ENCODE measurements at regions not wholly inside any gene's neighbourhood (a gene's known extent, or its start where the extent isn't known, plus 50 kb on each side); places are given as distances from the start of the nearest gene placed in this dataset.

GRCh38 chr18:68555879-68556301 lies 159.0 kb downstream of the TMX3 start:
- Mint-ChIP-seq H3K4me3 (no peak overlapping the region), H3K9me3 (peaks cover 0 to 4% (median 0%) of the 10 kb centered on the region in 3 donors), H3K27me3 (no peaks in the 10 kb centered on the region), H3K36me3 (no peaks in the 10 kb centered on the region), H3K4me1 (no peaks in the 10 kb centered on the region), H3K27ac (no peak overlapping the region)

DNA sequence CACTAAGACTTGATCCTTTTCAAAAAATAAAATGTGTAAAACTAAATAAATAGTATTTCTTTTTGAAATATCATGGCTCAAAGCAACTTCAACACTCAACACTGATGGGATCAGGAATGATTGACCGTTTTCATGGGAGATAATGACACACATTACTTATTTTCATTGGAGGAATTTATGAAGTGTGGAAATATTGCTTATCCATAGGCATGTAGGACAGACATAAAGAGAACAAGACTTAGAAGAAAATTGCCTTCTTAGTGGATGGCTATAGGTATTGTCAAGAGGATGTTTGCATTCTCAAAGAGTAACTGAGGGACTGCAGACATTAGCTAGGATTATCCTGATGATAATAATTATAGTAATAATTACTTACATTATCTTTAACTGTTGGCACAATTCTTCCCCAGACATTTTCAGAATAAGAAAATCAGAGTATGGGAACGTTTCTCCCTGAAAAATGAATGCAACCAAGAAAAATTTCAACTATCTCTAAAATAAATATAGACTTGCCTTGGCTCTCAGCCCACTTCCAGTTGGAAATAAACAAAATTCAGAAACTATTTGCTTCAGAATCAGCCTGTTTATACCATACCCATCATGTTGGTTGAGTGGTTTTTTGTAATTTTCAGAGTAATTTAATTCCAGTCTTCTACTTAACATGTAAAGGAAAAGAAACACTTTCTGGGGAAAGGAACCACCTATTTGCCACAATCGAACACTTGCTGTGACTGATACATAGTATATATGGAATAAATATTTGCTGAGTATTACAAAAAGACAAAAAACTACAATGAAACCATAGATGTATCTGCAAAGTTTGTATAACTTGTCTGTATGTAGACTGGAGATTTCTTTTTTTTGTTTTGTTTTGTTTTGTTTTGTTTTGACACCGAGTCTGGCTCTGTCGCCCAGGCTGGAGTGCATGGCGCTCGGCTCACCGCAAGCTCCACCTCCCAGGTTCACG lies 165.7 kb downstream of the TMX3 start:
- Mint-ChIP-seq H3K27me3 (no peaks in the 10 kb centered on the region), H3K27ac (no peak overlapping the region), H3K9me3 (peaks cover 0 to 4% (median 0%) of the 10 kb centered on the region in 3 donors), H3K4me3 (no peak overlapping the region), H3K4me1 (no peaks in the 10 kb centered on the region), H3K36me3 (no peaks in the 10 kb centered on the region)

DNA sequence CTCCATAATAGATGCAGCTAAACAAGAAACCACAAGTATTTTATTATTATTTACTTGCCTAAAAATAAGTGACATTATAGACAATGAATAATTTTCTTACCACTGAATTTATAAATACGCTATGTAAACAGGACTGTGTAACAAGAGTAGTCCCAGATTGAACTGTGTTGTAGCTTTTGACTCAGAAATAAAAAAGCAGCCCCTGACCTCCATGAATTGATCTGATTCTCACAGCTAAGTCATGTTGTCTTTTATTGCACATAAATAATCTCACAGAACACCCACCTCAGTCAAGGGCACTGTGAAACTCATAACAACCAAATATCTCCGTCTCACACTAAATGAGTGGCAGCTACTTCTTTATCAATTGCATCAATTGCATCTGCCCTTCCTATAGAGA lies 171.6 kb downstream of the TMX3 start:
- Mint-ChIP-seq H3K4me1 (no peaks in the 10 kb centered on the region), H3K9me3 (peaks cover 0 to 2% (median 0%) of the 10 kb centered on the region in 3 donors), H3K27ac (no peak overlapping the region), H3K4me3 (no peak overlapping the region), H3K36me3 (no peaks in the 10 kb centered on the region), H3K27me3 (no peaks in the 10 kb centered on the region)

DNA sequence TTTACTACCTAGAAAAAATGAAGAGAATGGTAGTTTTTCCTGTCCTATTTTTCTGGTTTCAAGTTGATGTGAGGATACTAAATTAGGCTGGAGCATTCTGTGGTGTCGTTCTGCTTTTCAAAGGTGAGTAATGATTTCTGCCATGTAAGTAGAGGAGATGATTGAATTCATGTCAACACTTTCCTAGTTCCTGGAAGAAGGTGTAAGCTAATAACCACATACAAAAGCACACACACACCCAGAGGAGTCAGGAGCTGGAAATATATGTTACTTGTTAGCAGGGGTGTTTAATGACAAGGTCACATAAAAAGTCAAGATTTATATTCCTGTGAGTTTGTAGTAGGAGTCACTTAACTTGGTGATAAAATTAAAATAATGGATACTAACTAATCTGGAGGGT lies 172.1 kb downstream of the TMX3 start:
- Mint-ChIP-seq H3K36me3 (no peaks in the 10 kb centered on the region), H3K9me3 (peaks cover 0 to 2% (median 0%) of the 10 kb centered on the region in 3 donors), H3K4me1 (no peaks in the 10 kb centered on the region), H3K27ac (no peak overlapping the region), H3K4me3 (no peak overlapping the region), H3K27me3 (no peaks in the 10 kb centered on the region)

- H3K36me3 Mint-ChIP-seq: no peaks in the 10 kb centered on the region
- no peaks in the 10 kb centered on the region for H3K4me1 Mint-ChIP-seq
- no peaks in the 10 kb centered on the region for H3K27me3 Mint-ChIP-seq
- no peak overlapping the region for H3K4me3 Mint-ChIP-seq
- H3K27ac Mint-ChIP-seq: no peak overlapping the region
- no peaks in the 10 kb centered on the region for H3K9me3 Mint-ChIP-seq
Measured at GRCh38 chr18:68533641-68534040, 181.3 kb downstream of the TMX3 start.

DNA sequence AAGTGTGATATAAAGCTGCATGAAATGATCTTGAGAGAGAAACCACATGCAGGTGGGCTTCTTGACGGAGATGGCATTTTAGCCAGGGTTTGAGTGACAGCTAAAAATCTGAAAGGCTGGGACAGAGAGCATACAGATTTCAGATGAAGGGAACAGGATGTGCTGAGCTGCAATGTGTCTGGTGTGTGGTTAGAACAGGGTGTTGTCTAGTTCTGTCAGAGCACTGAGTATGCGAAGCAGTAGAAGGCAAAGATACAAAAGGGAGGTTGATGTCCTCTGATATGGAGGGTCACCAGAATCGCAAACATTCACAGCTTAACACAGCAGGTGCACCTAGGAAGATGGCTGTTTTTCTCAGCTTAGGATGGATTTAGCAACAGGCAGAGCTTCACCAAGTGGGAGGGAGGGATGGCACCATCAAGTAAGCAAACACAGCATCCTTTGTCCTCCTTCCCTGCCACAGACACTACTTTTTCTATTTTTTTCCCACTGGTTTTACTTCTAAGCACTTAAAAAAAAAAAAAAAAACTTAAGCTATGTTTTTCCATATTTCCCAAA lies 182.5 kb downstream of the TMX3 start:
- Mint-ChIP-seq H3K4me3 (no peak overlapping the region), H3K36me3 (no peaks in the 10 kb centered on the region), H3K27me3 (no peaks in the 10 kb centered on the region), H3K9me3 (no peaks in the 10 kb centered on the region), H3K27ac (no peak overlapping the region), H3K4me1 (no peaks in the 10 kb centered on the region)

GRCh38 chr18:68525091-68525490 lies 189.8 kb downstream of the TMX3 start:
- H3K4me1 Mint-ChIP-seq: no peaks in the 10 kb centered on the region
- H3K36me3 Mint-ChIP-seq: no peaks in the 10 kb centered on the region
- no peak overlapping the region for H3K27ac Mint-ChIP-seq
- no peak overlapping the region for H3K4me3 Mint-ChIP-seq
- peaks cover 0 to 4% (median 2%) of the 10 kb centered on the region in 3 donors for H3K9me3 Mint-ChIP-seq
- H3K27me3 Mint-ChIP-seq: no peaks in the 10 kb centered on the region

DNA sequence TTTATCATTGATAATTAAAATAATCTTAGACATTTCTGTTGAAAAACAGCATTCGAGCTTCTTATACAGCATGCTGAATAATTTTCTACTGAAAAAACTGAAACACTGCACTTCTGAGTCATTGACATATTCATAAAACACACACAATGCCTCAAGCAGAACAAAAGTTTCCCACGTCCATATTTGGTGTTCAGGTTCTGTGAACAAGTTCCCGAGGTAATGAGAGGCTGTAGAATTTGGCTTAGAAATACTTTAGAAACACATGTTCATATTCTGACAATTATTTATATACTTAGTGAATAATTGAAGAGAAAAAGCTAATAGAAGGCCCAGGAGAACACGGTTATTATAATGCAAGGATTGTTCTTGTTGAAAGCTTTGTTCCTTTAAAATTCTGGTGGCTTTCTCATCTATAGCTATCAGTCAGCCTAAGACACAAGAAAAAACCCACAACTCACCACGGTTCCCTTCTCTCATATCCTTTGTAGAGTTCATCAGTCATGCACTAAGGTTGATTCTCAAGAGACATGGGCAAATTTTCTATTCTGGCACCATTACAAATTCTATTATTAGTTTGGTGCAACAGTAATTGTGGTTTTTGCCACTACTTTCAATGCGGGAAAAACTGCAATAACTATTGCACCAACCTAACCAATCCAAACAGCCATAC lies 194.4 kb downstream of the TMX3 start:
- H3K27me3 Mint-ChIP-seq: no peaks in the 10 kb centered on the region
- H3K9me3 Mint-ChIP-seq: peaks cover 2 to 3% (median 2%) of the 10 kb centered on the region in 3 donors
- no peak overlapping the region for H3K27ac Mint-ChIP-seq
- no peak overlapping the region for H3K4me3 Mint-ChIP-seq
- no peaks in the 10 kb centered on the region for H3K36me3 Mint-ChIP-seq
- H3K4me1 Mint-ChIP-seq: no peaks in the 10 kb centered on the region

DNA sequence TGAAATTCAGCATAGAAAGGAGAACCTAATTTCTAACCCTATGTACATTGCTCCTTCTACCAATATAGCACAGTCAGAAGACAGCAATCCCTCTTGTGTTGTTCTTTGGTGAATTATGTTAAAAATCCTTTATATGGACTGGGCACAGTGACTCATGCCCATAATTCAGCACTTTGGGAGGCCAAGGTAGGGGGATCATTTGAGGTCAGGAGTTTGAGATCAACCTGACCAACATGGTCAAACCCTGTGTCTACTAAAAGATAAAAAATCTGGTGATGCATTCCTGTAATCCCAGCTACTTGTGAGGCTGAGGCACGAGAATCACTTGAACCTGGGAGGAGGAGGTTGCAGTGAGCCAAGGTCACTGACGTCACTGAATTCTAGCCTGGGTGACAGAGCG lies 195.6 kb downstream of the TMX3 start:
- Mint-ChIP-seq H3K4me3 (no peak overlapping the region), H3K36me3 (no peaks in the 10 kb centered on the region), H3K9me3 (peaks cover 2 to 3% (median 2%) of the 10 kb centered on the region in 3 donors), H3K27ac (peak overlapping the region in 1 of 3 donors; percentile 17), H3K27me3 (no peaks in the 10 kb centered on the region), H3K4me1 (no peaks in the 10 kb centered on the region)

DNA sequence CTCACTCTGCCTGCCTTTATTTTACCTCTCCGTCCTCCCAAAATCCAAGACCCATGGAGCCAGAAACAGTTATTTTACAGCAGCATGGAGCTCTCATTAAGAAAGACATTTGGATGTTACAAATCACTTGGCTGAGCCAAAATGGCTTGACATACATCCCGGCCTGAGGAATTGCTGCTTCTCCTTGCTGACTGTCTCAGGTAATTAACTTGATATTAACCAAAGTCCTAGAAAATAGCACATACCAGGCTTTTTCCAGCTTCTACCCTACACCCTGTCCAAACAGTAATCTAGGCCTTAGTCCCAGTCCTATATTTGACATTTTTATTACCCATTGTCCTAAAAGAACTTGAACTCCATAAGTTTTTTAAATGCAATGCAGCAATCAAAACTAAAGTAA lies 205.0 kb downstream of the TMX3 start:
- no peak overlapping the region for H3K4me3 Mint-ChIP-seq
- H3K4me1 Mint-ChIP-seq: no peaks in the 10 kb centered on the region
- no peaks in the 10 kb centered on the region for H3K27me3 Mint-ChIP-seq
- no peak overlapping the region for H3K27ac Mint-ChIP-seq
- peaks cover 1 to 4% (median 3%) of the 10 kb centered on the region in 3 donors for H3K9me3 Mint-ChIP-seq
- no peaks in the 10 kb centered on the region for H3K36me3 Mint-ChIP-seq

DNA sequence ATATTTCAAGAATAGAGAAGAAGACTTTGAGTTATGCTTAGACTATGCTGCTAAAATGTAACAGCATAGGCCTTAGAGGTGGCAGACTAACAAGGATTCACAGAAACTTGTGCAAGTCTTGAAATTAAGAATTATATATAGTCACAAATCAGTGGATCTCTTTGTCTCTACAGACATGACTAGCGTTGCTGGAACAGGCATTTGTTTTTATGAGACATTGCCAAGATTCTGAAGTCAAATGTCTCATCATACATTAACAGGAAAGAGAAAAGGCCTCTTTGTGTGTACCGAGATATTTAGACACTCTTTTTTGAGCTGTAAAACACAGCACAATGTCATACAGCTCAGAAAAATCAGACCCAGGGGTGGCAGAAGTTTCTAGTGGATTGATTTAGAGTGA lies 207.1 kb downstream of the TMX3 start:
- Mint-ChIP-seq H3K36me3 (no peaks in the 10 kb centered on the region), H3K4me1 (no peaks in the 10 kb centered on the region), H3K4me3 (no peak overlapping the region), H3K9me3 (peaks cover 1 to 7% (median 1%) of the 10 kb centered on the region in 3 donors), H3K27ac (no peak overlapping the region), H3K27me3 (no peaks in the 10 kb centered on the region)

DNA sequence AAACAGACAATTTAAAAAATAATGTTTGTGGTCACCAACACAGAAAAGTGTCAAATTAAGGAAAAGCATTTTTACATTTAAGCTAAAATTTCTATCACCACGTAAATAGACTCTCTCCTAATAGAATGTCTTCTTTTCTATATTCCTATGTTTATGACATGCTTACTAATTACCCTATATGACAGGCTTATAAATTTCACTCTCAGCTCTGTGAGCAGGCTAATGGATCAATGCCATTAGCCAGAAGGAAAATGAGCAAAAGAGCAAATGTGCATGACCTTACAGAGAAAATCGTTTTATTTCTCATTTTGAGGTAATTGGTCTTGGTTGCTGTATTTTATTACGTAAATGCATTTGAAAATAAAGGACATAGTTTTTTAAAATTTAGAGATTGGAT lies 209.7 kb downstream of the TMX3 start:
- no peak overlapping the region for H3K27ac Mint-ChIP-seq
- no peaks in the 10 kb centered on the region for H3K36me3 Mint-ChIP-seq
- H3K9me3 Mint-ChIP-seq: peaks cover 0 to 3% (median 1%) of the 10 kb centered on the region in 3 donors
- H3K4me1 Mint-ChIP-seq: no peaks in the 10 kb centered on the region
- no peak overlapping the region for H3K4me3 Mint-ChIP-seq
- no peaks in the 10 kb centered on the region for H3K27me3 Mint-ChIP-seq

GRCh38 chr18:68504441-68505177 lies 210.3 kb downstream of the TMX3 start:
- H3K27ac Mint-ChIP-seq: no peak overlapping the region
- no peaks in the 10 kb centered on the region for H3K36me3 Mint-ChIP-seq
- no peaks in the 10 kb centered on the region for H3K4me1 Mint-ChIP-seq

GRCh38 chr18:68500556-68500955 lies 214.4 kb downstream of the TMX3 start:
- Mint-ChIP-seq H3K4me3 (no peak overlapping the region), H3K4me1 (no peaks in the 10 kb centered on the region), H3K9me3 (peaks cover 0 to 3% (median 0%) of the 10 kb centered on the region in 3 donors), H3K27me3 (no peaks in the 10 kb centered on the region), H3K36me3 (no peaks in the 10 kb centered on the region), H3K27ac (no peak overlapping the region)

More at GRCh38 chr18:68504441-68505177, 210.3 kb downstream of the TMX3 start:
- Mint-ChIP-seq H3K27me3 (no peaks in the 10 kb centered on the region), H3K9me3 (peaks cover 0 to 3% (median 0%) of the 10 kb centered on the region in 3 donors), H3K4me3 (no peak overlapping the region)

GRCh38 chr18:68499141-68499540 lies 215.8 kb downstream of the TMX3 start:
- H3K36me3 Mint-ChIP-seq: no peaks in the 10 kb centered on the region
- H3K4me1 Mint-ChIP-seq: no peaks in the 10 kb centered on the region
- no peaks in the 10 kb centered on the region for H3K27me3 Mint-ChIP-seq
- H3K4me3 Mint-ChIP-seq: no peak overlapping the region
- H3K9me3 Mint-ChIP-seq: peaks cover 0 to 2% (median 0%) of the 10 kb centered on the region in 3 donors
- no peak overlapping the region for H3K27ac Mint-ChIP-seq
